PFSK-1 (cell line): ENCODE measurements at regions not wholly inside any gene's neighbourhood (a gene's known extent, or its start where the extent isn't known, plus 50 kb on each side); places are given as distances from the start of the nearest gene placed in this dataset.

Source experiments
- FOXP2 ChIP-seq: optimal IDR thresholded peaks from 2 replicates; pipeline ENCODE3; 2011; ENCODE audit warnings: borderline replicate concordance, control low read depth, inconsistent platforms; ENCODE audit not compliant: insufficient read depth; ENCODE audit errors: extremely low read length, extremely low read depth
- POLR2AphosphoS5 ChIP-seq: IDR thresholded peaks from 2 replicates; pipeline ENCODE4 v1.6.1; 2012; ENCODE audit warnings: low read depth, mild to moderate bottlenecking, control low read depth, low read length, moderate library complexity
- SIN3A ChIP-seq: IDR thresholded peaks from 2 replicates; pipeline ENCODE4 v1.6.1; 2012; ENCODE audit warnings: mild to moderate bottlenecking, low read length, moderate library complexity, borderline replicate concordance; ENCODE audit not compliant: insufficient read depth
- TAF1 ChIP-seq: IDR thresholded peaks from 2 replicates; pipeline ENCODE4 v1.6.1; 2012; ENCODE audit warnings: low read length, control low read depth, borderline replicate concordance; ENCODE audit not compliant: insufficient read depth
- TF ChIP-seq, protein P1 (sequence below), 2 experiments: IDR thresholded peaks; 2 replicates each; pipeline versions ENCODE4 v1.6.1 to v1.8.0; 2011 to 2012; ENCODE audit warnings: low read depth in 2 of 2, low read length in 2 of 2, control low read depth in 1 of 2, inconsistent platforms in 1 of 2, mild to moderate bottlenecking in 1 of 2, moderate library complexity in 1 of 2; ENCODE audit not compliant: insufficient read depth in 1 of 2

DNA sequence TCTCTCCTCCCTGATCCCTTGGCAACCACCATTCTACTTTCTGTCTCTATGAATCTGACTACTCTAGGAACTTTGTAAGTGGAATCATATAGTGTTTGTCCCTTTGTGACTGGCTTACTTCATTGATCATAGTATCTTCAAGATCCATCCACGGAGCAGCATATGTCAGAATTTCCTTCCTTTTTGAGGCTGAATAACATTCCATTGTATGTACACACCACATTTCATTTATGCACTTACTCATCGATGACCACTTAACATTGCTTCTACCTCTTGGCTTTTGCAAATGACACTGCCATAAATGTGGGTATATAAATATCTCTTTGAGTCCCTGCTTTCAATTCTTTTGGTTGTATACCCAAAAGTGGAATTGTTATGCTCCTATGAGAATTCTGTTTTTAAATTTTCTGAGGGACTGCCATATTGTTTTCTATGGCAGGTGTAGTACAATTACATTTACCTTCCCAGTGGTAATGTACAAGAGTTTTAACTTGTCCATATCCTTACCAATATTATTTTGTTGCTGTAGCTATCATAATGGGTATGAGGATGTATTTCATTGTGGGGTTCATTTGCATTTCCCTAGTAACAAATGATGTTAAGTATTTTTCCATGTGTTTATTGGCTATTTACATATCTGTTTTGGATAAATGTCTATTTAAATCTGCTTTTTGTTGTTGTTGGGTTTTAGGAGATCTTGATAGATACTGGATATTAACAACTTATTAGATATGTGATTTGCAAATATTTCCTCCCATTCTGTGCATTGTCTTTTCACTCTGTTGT, 466.1 kb downstream of the C4orf33 start:
- no peak for TF ChIP-seq POLR2AphosphoS5
- TF ChIP-seq, protein P1, sequence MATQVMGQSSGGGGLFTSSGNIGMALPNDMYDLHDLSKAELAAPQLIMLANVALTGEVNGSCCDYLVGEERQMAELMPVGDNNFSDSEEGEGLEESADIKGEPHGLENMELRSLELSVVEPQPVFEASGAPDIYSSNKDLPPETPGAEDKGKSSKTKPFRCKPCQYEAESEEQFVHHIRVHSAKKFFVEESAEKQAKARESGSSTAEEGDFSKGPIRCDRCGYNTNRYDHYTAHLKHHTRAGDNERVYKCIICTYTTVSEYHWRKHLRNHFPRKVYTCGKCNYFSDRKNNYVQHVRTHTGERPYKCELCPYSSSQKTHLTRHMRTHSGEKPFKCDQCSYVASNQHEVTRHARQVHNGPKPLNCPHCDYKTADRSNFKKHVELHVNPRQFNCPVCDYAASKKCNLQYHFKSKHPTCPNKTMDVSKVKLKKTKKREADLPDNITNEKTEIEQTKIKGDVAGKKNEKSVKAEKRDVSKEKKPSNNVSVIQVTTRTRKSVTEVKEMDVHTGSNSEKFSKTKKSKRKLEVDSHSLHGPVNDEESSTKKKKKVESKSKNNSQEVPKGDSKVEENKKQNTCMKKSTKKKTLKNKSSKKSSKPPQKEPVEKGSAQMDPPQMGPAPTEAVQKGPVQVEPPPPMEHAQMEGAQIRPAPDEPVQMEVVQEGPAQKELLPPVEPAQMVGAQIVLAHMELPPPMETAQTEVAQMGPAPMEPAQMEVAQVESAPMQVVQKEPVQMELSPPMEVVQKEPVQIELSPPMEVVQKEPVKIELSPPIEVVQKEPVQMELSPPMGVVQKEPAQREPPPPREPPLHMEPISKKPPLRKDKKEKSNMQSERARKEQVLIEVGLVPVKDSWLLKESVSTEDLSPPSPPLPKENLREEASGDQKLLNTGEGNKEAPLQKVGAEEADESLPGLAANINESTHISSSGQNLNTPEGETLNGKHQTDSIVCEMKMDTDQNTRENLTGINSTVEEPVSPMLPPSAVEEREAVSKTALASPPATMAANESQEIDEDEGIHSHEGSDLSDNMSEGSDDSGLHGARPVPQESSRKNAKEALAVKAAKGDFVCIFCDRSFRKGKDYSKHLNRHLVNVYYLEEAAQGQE (IDR thresholded peaks at IDR 0.05; ENCODE audit: insufficient read depth in 1 of 2, low read depth in 2 of 2, low read length in 2 of 2) = no peak
- TF ChIP-seq FOXP2 = no peak
- no peak for TF ChIP-seq TAF1
- no peak for TF ChIP-seq SIN3A

DNA sequence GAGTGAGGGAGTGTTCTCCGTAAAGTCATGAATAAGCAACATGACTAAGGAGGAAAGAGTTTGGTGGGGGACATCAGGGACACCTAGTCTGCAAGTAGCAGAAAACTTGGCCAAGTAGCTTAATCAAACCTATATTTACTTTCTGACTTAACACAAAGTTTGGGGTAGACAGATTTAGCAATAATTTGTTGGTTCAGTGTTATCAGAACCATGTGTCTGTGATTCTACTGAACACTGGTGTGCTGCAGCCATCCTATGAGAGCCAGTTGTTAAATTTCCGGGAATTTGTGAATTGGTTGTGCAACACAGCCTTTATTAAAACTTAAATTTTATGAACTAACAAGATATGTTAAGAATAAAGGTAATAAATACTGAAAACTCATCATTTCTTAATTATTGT, 469.3 kb downstream of the C4orf33 start:
- no peak for TF ChIP-seq POLR2AphosphoS5
- TF ChIP-seq TAF1 = no peak
- TF ChIP-seq, protein P1 (IDR thresholded peaks at IDR 0.05; ENCODE audit: insufficient read depth in 1 of 2, low read depth in 2 of 2, low read length in 2 of 2) = no peak
- no peak for TF ChIP-seq SIN3A
- no peak for TF ChIP-seq FOXP2

DNA sequence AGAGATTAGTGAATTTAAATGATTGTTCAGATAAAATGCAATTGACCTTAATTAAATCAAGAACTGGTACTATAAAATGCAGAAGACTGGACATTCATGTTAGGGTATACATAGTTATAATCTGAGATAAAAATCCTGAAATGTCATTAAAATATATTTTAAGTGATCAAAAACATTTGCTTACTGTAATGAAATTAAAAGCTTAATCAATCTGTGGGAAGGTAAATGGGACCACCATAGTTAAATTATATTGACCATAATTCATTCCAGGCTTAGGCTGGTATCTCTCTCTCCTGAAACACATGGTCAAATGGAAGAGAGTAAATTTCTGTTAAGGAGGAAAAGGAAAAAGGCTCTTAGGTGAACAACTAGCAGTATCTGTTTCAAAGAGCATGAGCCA, 474.4 kb downstream of the C4orf33 start:
- TF ChIP-seq FOXP2 (no peak), TAF1 (no peak), POLR2AphosphoS5 (no peak), SIN3A (no peak)
- TF ChIP-seq, protein P1 (IDR thresholded peaks at IDR 0.05; ENCODE audit: insufficient read depth in 1 of 2, low read depth in 2 of 2, low read length in 2 of 2) = no peak

DNA sequence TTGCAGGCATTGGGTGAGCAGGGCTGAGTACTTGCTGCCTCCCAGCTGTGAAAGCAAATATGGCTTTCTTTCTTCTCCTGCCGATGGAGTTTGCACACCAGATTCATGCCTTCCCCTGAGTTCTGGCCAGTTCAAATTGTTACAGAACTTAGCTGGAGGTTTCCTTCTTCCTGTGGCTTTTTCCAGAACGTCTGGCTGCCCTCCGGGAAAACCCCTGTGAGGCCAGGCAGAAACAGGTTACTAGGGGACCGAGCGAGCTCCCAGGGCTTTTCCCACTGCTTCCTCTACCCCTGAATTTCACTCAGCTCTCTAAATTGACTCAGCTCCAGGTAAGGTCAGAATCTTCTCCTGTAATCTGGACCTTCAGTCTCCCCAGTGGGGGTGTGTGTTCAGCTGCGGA, 482.4 kb downstream of the C4orf33 start:
- TF ChIP-seq FOXP2 (no peak), SIN3A (no peak), POLR2AphosphoS5 (no peak), TAF1 (no peak)
- TF ChIP-seq, protein P1 (IDR thresholded peaks at IDR 0.05; ENCODE audit: insufficient read depth in 1 of 2, low read depth in 2 of 2, low read length in 2 of 2) = no peak

DNA sequence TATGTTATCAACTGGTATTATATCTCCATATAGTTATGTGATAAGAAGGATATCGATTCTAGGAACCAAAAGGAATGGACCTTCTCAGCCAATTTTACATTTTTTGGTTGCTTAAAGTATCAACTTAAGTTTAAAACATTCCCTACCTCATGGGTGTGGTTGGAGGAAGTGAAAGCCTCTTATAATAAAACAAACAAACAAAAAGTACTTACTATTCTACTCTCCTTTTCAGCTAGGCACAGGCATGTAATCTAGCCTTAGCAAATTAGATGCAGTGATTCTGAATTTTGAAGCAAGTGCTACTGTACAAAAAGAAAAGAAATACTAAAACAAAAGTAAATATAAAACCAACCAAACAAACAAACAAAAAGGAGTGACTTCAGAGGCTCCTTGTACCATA, 485.4 kb downstream of the C4orf33 start:
- TF ChIP-seq, protein P1 (IDR thresholded peaks at IDR 0.05; ENCODE audit: insufficient read depth in 1 of 2, low read depth in 2 of 2, low read length in 2 of 2) = no peak
- TF ChIP-seq FOXP2 (no peak), SIN3A (no peak)
